Stimulated activated naive B cell treated with anti-CD40 and anti-IgM and Interleukin-4, amounts not matched to agents 10 μg/mL and 1 μg/mL and 100 μg/mL, for 72 hours (primary cell): ENCODE measurements at regions not wholly inside any gene's neighbourhood (a gene's known extent, or its start where the extent isn't known, plus 50 kb on each side); places are given as distances from the start of the nearest gene placed in this dataset.

ENCODE experiments used
- ATAC-seq, 2 donors: fragments of 150-1000 bp; cut with Tn5 transposase; replicated peaks; 2 replicates each; pipeline ENCODE4 v1.10.0; 2021; ENCODE audit warnings: moderate library complexity in 1 of 2
- DNase-seq: peaks from one replicate; pipeline ENCODE4 v3.0.0; 2021
- H3K27ac Mint-ChIP-seq: one replicate; pipeline ENCODE4 v1.8.0; 2022; ENCODE audit warnings: mild to moderate bottlenecking, mixed read lengths
- H3K27me3 Mint-ChIP-seq, 2 donors: one replicate each; pipeline ENCODE4 v1.8.0; 2022; ENCODE audit warnings: mixed read lengths in 2 of 2
- H3K36me3 Mint-ChIP-seq, 2 donors: one replicate each; pipeline ENCODE4 v1.8.0; 2022; ENCODE audit warnings: mixed read lengths in 2 of 2, mild to moderate bottlenecking in 1 of 2
- H3K4me1 Mint-ChIP-seq, 2 donors: one replicate each; pipeline ENCODE4 v1.8.0; 2022; ENCODE audit warnings: mixed read lengths in 2 of 2, mild to moderate bottlenecking in 1 of 2
- H3K4me3 Mint-ChIP-seq, 2 donors: one replicate each; pipeline ENCODE4 v1.8.0; 2022; ENCODE audit warnings: mild to moderate bottlenecking in 2 of 2, mixed read lengths in 2 of 2, moderate library complexity in 1 of 2
- H3K9me3 Mint-ChIP-seq, 2 donors: one replicate each; pipeline ENCODE4 v1.8.0; 2022; ENCODE audit warnings: mixed read lengths in 2 of 2, mild to moderate bottlenecking in 1 of 2

GRCh38 chr17:65388911-65389310, 172.5 kb downstream of the AXIN2 start:
- H3K9me3 Mint-ChIP-seq, result peaks cover 0 to 1% of the 10 kb centered on the region in 2 donors
- no peak overlapping the region for H3K4me3 Mint-ChIP-seq
- H3K27ac Mint-ChIP-seq, result no peak overlapping the region
- H3K36me3 Mint-ChIP-seq, result no peaks in the 10 kb centered on the region
- DNase-seq (no peak), ATAC-seq (no peak)
- H3K4me1 Mint-ChIP-seq, result no peaks in the 10 kb centered on the region
- H3K27me3 Mint-ChIP-seq, result peaks cover 9 to 25% of the 10 kb centered on the region in 2 donors

GRCh38 chr17:65387322-65387721, 174.1 kb downstream of the AXIN2 start:
- Mint-ChIP-seq H3K9me3 (peaks cover 0 to 3% of the 10 kb centered on the region in 2 donors), H3K27ac (no peak overlapping the region), H3K27me3 (peaks cover 12 to 17% of the 10 kb centered on the region in 2 donors), H3K4me1 (no peaks in the 10 kb centered on the region), H3K36me3 (no peaks in the 10 kb centered on the region), H3K4me3 (no peak overlapping the region)
- DNase-seq (no peak), ATAC-seq (no peak)

GRCh38 chr17:65385726-65386125, 175.7 kb downstream of the AXIN2 start:
- Mint-ChIP-seq H3K4me3 (no peak overlapping the region), H3K9me3 (peaks cover 0 to 1% of the 10 kb centered on the region in 2 donors), H3K4me1 (no peaks in the 10 kb centered on the region), H3K27me3 (peaks cover 6 to 17% of the 10 kb centered on the region in 2 donors), H3K36me3 (no peaks in the 10 kb centered on the region), H3K27ac (no peak overlapping the region)
- DNase-seq (no peak), ATAC-seq (no peak)

- Mint-ChIP-seq H3K4me3 (no peak overlapping the region), H3K36me3 (no peaks in the 10 kb centered on the region), H3K4me1 (no peaks in the 10 kb centered on the region)
Measured at GRCh38 chr17:65385071-65385470, 176.4 kb downstream of the AXIN2 start.

GRCh38 chr17:65381152-65381551, 180.3 kb downstream of the AXIN2 start:
- DNase-seq (no peak), ATAC-seq (no peak)
- Mint-ChIP-seq H3K4me3 (no peak overlapping the region), H3K4me1 (no peaks in the 10 kb centered on the region), H3K27me3 (peaks cover 9 to 14% of the 10 kb centered on the region in 2 donors), H3K36me3 (no peaks in the 10 kb centered on the region), H3K9me3 (peaks cover 4% of the 10 kb centered on the region in 2 donors), H3K27ac (no peak overlapping the region)

More at GRCh38 chr17:65385071-65385470, 176.4 kb downstream of the AXIN2 start:
- ATAC-seq, result no peak
- Mint-ChIP-seq H3K27me3 (peaks cover 6 to 17% of the 10 kb centered on the region in 2 donors), H3K27ac (no peak overlapping the region), H3K9me3 (peaks cover 0 to 1% of the 10 kb centered on the region in 2 donors)
- DNase-seq, result no peak

GRCh38 chr17:65374966-65375365, 186.5 kb downstream of the AXIN2 start:
- H3K9me3 Mint-ChIP-seq, result peaks cover 3 to 4% of the 10 kb centered on the region in 2 donors
- H3K36me3 Mint-ChIP-seq, result no peaks in the 10 kb centered on the region
- peaks cover 34 to 37% of the 10 kb centered on the region in 2 donors for H3K27me3 Mint-ChIP-seq
- ATAC-seq (no peak), DNase-seq (no peak)
- H3K4me1 Mint-ChIP-seq, result peaks cover 0 to 2% of the 10 kb centered on the region in 2 donors
- no peak overlapping the region for H3K4me3 Mint-ChIP-seq
- H3K27ac Mint-ChIP-seq, result no peak overlapping the region

- ATAC-seq (no peak), DNase-seq (no peak)
- Mint-ChIP-seq H3K27ac (no peak overlapping the region), H3K4me3 (no peak overlapping the region), H3K4me1 (peaks cover 0 to 2% of the 10 kb centered on the region in 2 donors), H3K27me3 (peaks cover 33 to 39% of the 10 kb centered on the region in 2 donors), H3K36me3 (no peaks in the 10 kb centered on the region), H3K9me3 (no peaks in the 10 kb centered on the region)
Measured at GRCh38 chr17:65371702-65372101, 189.7 kb downstream of the AXIN2 start.

GRCh38 chr17:65370669-65371131, 190.7 kb downstream of the AXIN2 start:
- Mint-ChIP-seq H3K9me3 (no peaks in the 10 kb centered on the region), H3K4me1 (peaks cover 0 to 2% of the 10 kb centered on the region in 2 donors), H3K36me3 (no peaks in the 10 kb centered on the region), H3K4me3 (no peak overlapping the region), H3K27ac (no peak overlapping the region), H3K27me3 (peaks cover 33 to 39% of the 10 kb centered on the region in 2 donors)
- no peak for DNase-seq
- no peak for ATAC-seq

- H3K27me3 Mint-ChIP-seq, result peaks cover 33 to 38% of the 10 kb centered on the region in 2 donors
- no peaks in the 10 kb centered on the region for H3K36me3 Mint-ChIP-seq
- H3K9me3 Mint-ChIP-seq, result no peaks in the 10 kb centered on the region
- DNase-seq (no peak), ATAC-seq (no peak)
- peaks cover 0 to 4% of the 10 kb centered on the region in 2 donors for H3K4me1 Mint-ChIP-seq
- H3K27ac Mint-ChIP-seq, result no peak overlapping the region
- H3K4me3 Mint-ChIP-seq, result no peak overlapping the region
Measured at GRCh38 chr17:65368341-65368740, 193.1 kb downstream of the AXIN2 start.

GRCh38 chr17:65366102-65366844, 195.2 kb downstream of the AXIN2 start:
- H3K27ac Mint-ChIP-seq, result no peak overlapping the region
- H3K4me1 Mint-ChIP-seq, result peaks cover 0 to 4% of the 10 kb centered on the region in 2 donors
- no peak for ATAC-seq
- H3K4me3 Mint-ChIP-seq, result no peak overlapping the region
- H3K36me3 Mint-ChIP-seq, result no peaks in the 10 kb centered on the region
- peaks cover 26 to 34% of the 10 kb centered on the region in 2 donors for H3K27me3 Mint-ChIP-seq
- DNase-seq, result no peak
- H3K9me3 Mint-ChIP-seq, result no peaks in the 10 kb centered on the region

GRCh38 chr17:65365169-65365568, 196.3 kb downstream of the AXIN2 start:
- ATAC-seq (no peak), DNase-seq (no peak)
- Mint-ChIP-seq H3K4me3 (no peak overlapping the region), H3K27ac (no peak overlapping the region), H3K4me1 (peaks cover 0 to 1% of the 10 kb centered on the region in 2 donors), H3K36me3 (no peaks in the 10 kb centered on the region), H3K27me3 (peaks cover 19 to 23% of the 10 kb centered on the region in 2 donors), H3K9me3 (no peaks in the 10 kb centered on the region)

- Mint-ChIP-seq H3K4me3 (no peak overlapping the region), H3K27me3 (peaks cover 17 to 22% of the 10 kb centered on the region in 2 donors), H3K36me3 (no peaks in the 10 kb centered on the region), H3K4me1 (peaks cover 0 to 1% of the 10 kb centered on the region in 2 donors), H3K27ac (no peak overlapping the region), H3K9me3 (no peaks in the 10 kb centered on the region)
- DNase-seq (no peak), ATAC-seq (no peak)
Measured at GRCh38 chr17:65364438-65364837, 197.0 kb downstream of the AXIN2 start.

GRCh38 chr17:65362826-65363225, 198.6 kb downstream of the AXIN2 start:
- H3K4me1 Mint-ChIP-seq, result peaks cover 0 to 3% of the 10 kb centered on the region in 2 donors
- no peak overlapping the region for H3K27ac Mint-ChIP-seq
- peaks cover 0 to 1% of the 10 kb centered on the region in 2 donors for H3K9me3 Mint-ChIP-seq
- H3K36me3 Mint-ChIP-seq, result no peaks in the 10 kb centered on the region
- peaks cover 15 to 25% of the 10 kb centered on the region in 2 donors for H3K27me3 Mint-ChIP-seq
- DNase-seq (no peak), ATAC-seq (no peak)
- no peak overlapping the region for H3K4me3 Mint-ChIP-seq

GRCh38 chr17:65360961-65361552, 200.4 kb downstream of the AXIN2 start:
- DNase-seq (no peak), ATAC-seq (no peak)
- no peak overlapping the region for H3K27ac Mint-ChIP-seq
- H3K36me3 Mint-ChIP-seq, result no peaks in the 10 kb centered on the region
- peaks cover 12 to 20% of the 10 kb centered on the region in 2 donors for H3K27me3 Mint-ChIP-seq
- peaks cover 0 to 1% of the 10 kb centered on the region in 2 donors for H3K9me3 Mint-ChIP-seq
- no peak overlapping the region for H3K4me3 Mint-ChIP-seq
- peaks cover 0 to 3% of the 10 kb centered on the region in 2 donors for H3K4me1 Mint-ChIP-seq

- Mint-ChIP-seq H3K4me1 (peaks cover 0 to 2% of the 10 kb centered on the region in 2 donors), H3K27ac (no peak overlapping the region), H3K9me3 (peaks cover 0 to 1% of the 10 kb centered on the region in 2 donors), H3K27me3 (peaks cover 11 to 15% of the 10 kb centered on the region in 2 donors), H3K36me3 (no peaks in the 10 kb centered on the region), H3K4me3 (no peak overlapping the region)
- ATAC-seq (peak; percentile 42 to 71), DNase-seq (no peak)
Measured at GRCh38 chr17:65359016-65359415, 202.4 kb downstream of the AXIN2 start.
